Thyroid gland (tissue), 4 donors: ENCODE measurements at regions not wholly inside any gene's neighbourhood (a gene's known extent, or its start where the extent isn't known, plus 50 kb on each side); places are given as distances from the start of the nearest gene placed in this dataset.
"Not testable (repeated sequence)": the region's sequence is repeated elsewhere in the genome, so short reads cannot be mapped to it uniquely, and the experiment has no call there.

Experiments used
- DNase-seq, 2 donors: peaks; one replicate each; pipeline ENCODE4 v3.0.0-alpha.2; 2019
- H3K27ac ChIP-seq, 3 donors: fragments of 200-600 bp; sonication (generic); 1 replicate in 2 of 3; 2 replicates in 1 of 3; pipeline ENCODE4 v1.5.1; 2016 to 2019; ENCODE audit warnings: mild to moderate bottlenecking in 1 of 3, moderate library complexity in 1 of 3
- H3K27me3 ChIP-seq: fragments of 200-600 bp; sonication (generic); one replicate; pipeline ENCODE4 v1.5.1; 2019
- H3K36me3 ChIP-seq, 2 donors: fragments of 200-600 bp; sonication (generic); one replicate each; pipeline ENCODE4 v1.5.1; 2016 to 2019
- H3K4me1 ChIP-seq, 2 donors: fragments of 200-600 bp; sonication (generic); one replicate each; pipeline ENCODE4 v1.5.1; 2017 to 2019
- H3K4me3 ChIP-seq, 3 donors: fragments of 200-600 bp; sonication (generic); replicated peaks in 1 of 3; 1 replicate in 2 of 3; 2 replicates in 1 of 3; pipeline ENCODE4 v1.5.1; 2016; ENCODE audit warnings: mild to moderate bottlenecking in 1 of 3
- H3K9me3 ChIP-seq: fragments of 200-600 bp; sonication (generic); one replicate; pipeline ENCODE4 v1.5.1; 2017
- POLR2A ChIP-seq, 2 donors: fragments of 450-650 bp; IDR thresholded peaks; one replicate each; pipeline ENCODE4 v1.6.1; 2017; ENCODE audit warnings: antibody characterized with exemption in 2 of 2, mild to moderate bottlenecking in 2 of 2, moderate library complexity in 1 of 2
- WGBS, 2 donors: methylation state at CpG; one replicate each; pipeline ENCODE4 v1.1.5; 2017; 5-methylcytosine and 5-hydroxymethylcytosine counted together
- intact Hi-C: fragments of 100-400 bp; cut with DNase I; formaldehyde crosslinking; loops from one replicate; pipeline ENCODE4 v1.15.1; 2023
- TF ChIP-seq, protein P1 (sequence below), 6 experiments: fragments of 200-600 bp in 3 of 6; fragments of 450-650 bp in 3 of 6; sonication (generic) in 3 of 6; IDR thresholded peaks; one replicate each; pipeline ENCODE4 v1.5.1; 2016 to 2019; ENCODE audit warnings: antibody characterized with exemption in 6 of 6, mild to moderate bottlenecking in 2 of 6, inconsistent platforms in 1 of 6, moderate library complexity in 1 of 6

DNA sequence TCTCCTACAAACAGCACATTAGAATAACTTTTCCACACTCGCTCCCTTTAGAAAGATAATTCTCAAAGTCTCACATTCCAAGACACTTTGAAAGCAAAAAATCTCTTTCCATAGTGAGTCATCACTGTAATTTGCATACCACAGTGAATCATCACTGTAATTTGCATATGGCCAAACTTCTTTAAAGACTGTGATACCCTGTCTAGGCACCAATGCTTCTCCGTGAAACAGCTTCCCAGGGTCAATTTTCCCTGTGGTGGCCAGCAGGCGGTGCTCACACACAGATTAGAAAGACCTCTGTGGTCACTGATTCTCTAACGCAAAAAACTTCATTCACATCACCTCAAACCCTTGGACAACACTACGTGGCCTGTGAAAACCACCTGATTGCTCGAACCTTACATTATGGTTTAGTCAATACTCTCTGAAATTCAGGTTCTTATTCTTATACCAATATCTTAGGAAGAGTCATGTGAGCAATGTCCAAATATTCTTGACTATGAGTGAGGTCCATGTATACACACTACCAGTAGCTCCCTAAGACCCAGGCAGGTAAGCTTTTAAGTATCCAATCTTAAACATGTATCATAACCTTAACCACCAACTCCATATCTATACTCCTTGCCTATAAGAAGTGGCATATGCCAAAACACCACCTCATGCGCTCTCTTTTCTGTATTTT, 78.5 kb upstream of the PHACTR1 start:
- peak; percentile 23 to 29 for DNase-seq
- H3K27ac ChIP-seq = no peak overlapping the region
- H3K9me3 ChIP-seq = no peaks in the 10 kb centered on the region
- TF ChIP-seq POLR2A (IDR thresholded peaks at IDR 0.05) = no peak
- TF ChIP-seq, protein P1, sequence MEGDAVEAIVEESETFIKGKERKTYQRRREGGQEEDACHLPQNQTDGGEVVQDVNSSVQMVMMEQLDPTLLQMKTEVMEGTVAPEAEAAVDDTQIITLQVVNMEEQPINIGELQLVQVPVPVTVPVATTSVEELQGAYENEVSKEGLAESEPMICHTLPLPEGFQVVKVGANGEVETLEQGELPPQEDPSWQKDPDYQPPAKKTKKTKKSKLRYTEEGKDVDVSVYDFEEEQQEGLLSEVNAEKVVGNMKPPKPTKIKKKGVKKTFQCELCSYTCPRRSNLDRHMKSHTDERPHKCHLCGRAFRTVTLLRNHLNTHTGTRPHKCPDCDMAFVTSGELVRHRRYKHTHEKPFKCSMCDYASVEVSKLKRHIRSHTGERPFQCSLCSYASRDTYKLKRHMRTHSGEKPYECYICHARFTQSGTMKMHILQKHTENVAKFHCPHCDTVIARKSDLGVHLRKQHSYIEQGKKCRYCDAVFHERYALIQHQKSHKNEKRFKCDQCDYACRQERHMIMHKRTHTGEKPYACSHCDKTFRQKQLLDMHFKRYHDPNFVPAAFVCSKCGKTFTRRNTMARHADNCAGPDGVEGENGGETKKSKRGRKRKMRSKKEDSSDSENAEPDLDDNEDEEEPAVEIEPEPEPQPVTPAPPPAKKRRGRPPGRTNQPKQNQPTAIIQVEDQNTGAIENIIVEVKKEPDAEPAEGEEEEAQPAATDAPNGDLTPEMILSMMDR (IDR thresholded peaks at IDR 0.05) = peak in 4 of 6 experiments; percentile 21 to 55 (median 46)
- intact Hi-C loops = no loop called here
- H3K27me3 ChIP-seq = no peaks in the 10 kb centered on the region
- WGBS, 2 donors = 25 to 27% methylated on average over 7 of the region's 7 CpGs
- H3K4me3 ChIP-seq = no peak overlapping the region
- H3K36me3 ChIP-seq = no peaks in the 10 kb centered on the region
- H3K4me1 ChIP-seq = no peaks in the 10 kb centered on the region

DNA sequence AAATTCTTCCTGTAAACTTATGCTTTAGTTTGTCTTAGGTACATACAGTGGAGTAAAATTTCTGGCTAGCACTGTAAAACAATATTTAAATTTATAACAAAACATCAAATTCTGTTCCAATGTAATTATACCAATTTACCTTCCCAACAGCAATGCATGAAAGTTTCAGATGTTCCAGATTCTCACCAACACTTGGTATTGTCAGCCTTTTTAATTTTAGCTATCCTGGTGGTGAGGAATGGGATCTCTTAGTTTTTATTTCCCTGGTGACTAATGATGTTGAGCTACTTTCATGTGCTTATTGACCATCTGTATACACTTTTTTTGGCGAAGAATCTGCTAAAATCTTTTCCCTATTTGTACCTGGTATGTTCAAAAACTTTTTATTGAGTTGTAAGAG, 76.1 kb upstream of the PHACTR1 start:
- 93% methylated on average over 1 of the region's 1 CpG for WGBS, 2 donors
- Histone ChIP-seq H3K9me3 (no peaks in the 10 kb centered on the region), H3K4me1 (no peaks in the 10 kb centered on the region), H3K4me3 (no peak overlapping the region), H3K36me3 (no peaks in the 10 kb centered on the region), H3K27me3 (no peaks in the 10 kb centered on the region), H3K27ac (no peak overlapping the region)
- intact Hi-C loops = no loop called here
- no peak for TF ChIP-seq POLR2A (IDR thresholded peaks at IDR 0.05)
- TF ChIP-seq, protein P1 (IDR thresholded peaks at IDR 0.05) = no peak
- DNase-seq = no peak

DNA sequence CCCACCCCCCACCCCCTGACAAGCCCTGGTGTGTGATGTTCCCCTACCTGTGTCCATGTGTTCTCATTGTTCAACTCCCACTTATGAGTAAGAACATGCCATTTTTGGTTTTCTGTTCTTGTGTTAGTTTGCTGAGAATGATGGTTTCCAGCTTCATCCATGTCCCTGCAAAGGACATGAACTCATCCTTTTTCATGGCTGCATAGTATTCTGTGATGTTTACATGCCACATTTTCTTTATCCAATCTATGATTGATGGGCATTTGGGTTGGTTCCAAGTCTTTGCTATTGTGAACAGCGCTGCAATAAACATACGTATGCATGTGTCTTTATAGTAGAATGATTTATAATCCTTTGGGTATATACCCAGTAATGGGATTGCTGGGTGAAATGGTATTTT, 74.8 kb upstream of the PHACTR1 start:
- H3K27ac ChIP-seq, H3K27me3 ChIP-seq, H3K4me1 ChIP-seq, DNase-seq, H3K4me3 ChIP-seq, H3K36me3 ChIP-seq, H3K9me3 ChIP-seq, intact Hi-C loops: not testable (repeated sequence)
- 91 to 96% methylated on average over 2 of the region's 2 CpGs for WGBS, 2 donors

DNA sequence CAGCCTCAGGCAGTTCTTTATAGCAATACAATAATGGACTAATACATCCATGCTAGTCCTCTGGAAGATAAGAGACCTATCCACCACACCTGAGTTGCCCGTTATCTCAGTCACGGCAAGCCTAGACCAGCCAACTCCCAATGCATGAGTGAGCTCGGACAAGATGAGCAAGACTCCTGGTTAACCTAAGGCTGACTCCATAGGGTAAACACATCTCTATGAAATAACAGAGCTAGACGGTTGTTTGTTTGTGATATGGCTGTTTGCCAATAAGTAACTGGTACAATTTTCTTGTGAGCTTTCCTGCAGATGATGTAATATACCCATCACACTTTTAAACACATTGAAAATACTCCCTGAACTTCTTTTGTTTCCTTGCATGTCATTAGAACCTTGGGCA, 70.6 kb upstream of the PHACTR1 start:
- H3K36me3 ChIP-seq = no peaks in the 10 kb centered on the region
- WGBS, 2 donors = 62 to 72% methylated on average over 4 of the region's 4 CpGs
- H3K27me3 ChIP-seq = no peaks in the 10 kb centered on the region
- intact Hi-C loops = no loop called here
- no peak overlapping the region for H3K4me3 ChIP-seq
- H3K4me1 ChIP-seq = no peaks in the 10 kb centered on the region
- no peak for DNase-seq
- no peaks in the 10 kb centered on the region for H3K9me3 ChIP-seq
- H3K27ac ChIP-seq = no peak overlapping the region
- no peak for TF ChIP-seq POLR2A (IDR thresholded peaks at IDR 0.05)
- TF ChIP-seq, protein P1 (IDR thresholded peaks at IDR 0.05) = no peak

DNA sequence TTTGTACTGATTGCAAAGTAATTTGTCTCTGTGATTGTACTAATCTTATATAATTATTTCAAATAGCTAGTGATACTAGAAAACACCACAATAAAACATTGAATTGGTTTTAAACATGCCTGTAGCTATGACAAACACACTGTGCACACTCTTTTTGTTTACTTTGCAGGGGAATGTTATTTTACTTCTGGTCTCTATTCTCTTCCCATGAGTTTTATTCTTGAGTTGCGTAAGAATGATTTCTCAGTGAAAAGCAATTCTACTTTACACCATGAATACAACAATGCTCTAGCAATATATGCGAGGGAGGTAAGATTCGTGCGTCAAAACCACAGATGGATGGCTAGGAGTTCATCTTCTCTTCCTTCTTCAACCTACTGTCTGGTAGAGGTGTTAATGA, 68.4 kb upstream of the PHACTR1 start:
- TF ChIP-seq, protein P1 (IDR thresholded peaks at IDR 0.05) = no peak
- no peak for TF ChIP-seq POLR2A (IDR thresholded peaks at IDR 0.05)
- intact Hi-C loops = no loop called here
- no peak for DNase-seq
- H3K9me3 ChIP-seq = no peaks in the 10 kb centered on the region
- H3K36me3 ChIP-seq = no peaks in the 10 kb centered on the region
- no peaks in the 10 kb centered on the region for H3K27me3 ChIP-seq
- no peaks in the 10 kb centered on the region for H3K4me1 ChIP-seq
- H3K27ac ChIP-seq = no peak overlapping the region
- 92 to 95% methylated on average over 4 of the region's 4 CpGs for WGBS, 2 donors
- H3K4me3 ChIP-seq = no peak overlapping the region
